ENCODE measurements at regions not wholly inside any gene's neighbourhood (a gene's known extent, or its start where the extent isn't known, plus 50 kb on each side); places are given as distances from the start of the nearest gene placed in this dataset.
"Not testable (repeated sequence)": the region's sequence is repeated elsewhere in the genome, so short reads cannot be mapped to it uniquely, and the experiment has no call there.

DNA sequence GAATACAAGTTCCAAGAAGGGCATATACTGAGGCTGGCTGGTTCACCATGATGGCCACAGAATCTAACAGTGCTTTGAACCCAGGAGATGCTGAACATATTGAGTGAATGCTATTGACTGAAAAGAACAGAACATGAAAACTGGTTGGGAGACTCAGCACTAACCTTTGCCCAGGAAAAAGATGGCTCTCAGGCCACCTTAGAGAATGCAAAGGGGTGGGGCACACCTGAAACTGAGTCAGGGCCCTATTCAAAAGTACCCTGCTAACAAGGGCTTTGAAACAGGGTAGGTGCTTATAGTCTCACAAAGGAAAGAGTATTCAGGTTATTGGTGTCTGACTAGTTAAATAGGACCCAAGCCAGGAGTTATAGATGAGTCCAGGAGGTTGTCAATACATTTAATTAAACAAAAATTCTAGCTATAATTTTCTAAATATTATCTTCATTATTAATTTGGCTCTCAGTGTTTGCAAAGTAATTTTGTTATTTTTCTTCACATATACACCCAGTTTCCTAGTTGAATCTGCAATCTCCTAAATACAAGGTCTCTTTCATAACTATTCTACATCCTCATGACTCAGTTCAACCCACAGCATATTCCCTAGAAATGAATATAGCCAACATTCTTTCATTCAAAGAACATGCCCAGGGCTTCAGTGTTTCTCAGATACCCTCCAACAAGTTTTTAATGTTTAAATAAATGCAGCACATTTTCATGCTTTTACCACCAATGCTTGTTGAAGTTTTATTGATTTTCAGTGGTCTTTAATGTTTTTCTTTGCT, 144.2 kb upstream of the RAPGEF2 start:
- Histone ChIP-seq H3K27ac (ENCODE audit: low read length) (no peak overlapping the region), H3K4me3 (ENCODE audit: low read length) (no peak overlapping the region), H3K9me3 (replicated peaks; ENCODE audit: control insufficient read depth, low read depth, low read length) (no peaks in the 10 kb centered on the region), H3K36me3 (ENCODE audit: control insufficient read depth, insufficient read depth, low read length) (no peaks in the 10 kb centered on the region), H3K4me1 (ENCODE audit: control insufficient read depth, insufficient read depth, low read length) (no peaks in the 10 kb centered on the region), H3K27me3 (ENCODE audit: control insufficient read depth, insufficient read depth, low read length) (no peaks in the 10 kb centered on the region)
- no peak for DNase-seq

DNA sequence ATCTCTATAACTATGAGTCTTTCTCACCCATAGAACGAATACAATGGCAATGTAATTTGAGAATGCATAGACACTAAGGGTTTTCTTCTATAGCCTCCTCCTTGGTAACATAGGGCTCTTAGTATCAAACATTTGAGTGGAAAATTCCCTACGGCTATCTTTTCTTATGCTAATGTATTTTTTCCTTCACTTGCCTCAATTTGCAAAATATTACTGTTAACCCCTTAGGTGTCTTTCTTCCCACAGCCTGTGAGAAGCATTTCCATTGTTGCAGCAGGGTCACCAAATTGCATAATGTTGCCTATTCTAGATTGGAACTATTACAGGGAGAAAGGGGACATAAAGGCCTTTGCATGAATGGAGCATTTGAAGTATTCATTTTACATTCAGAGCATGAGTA, 140.5 kb upstream of the RAPGEF2 start:
- Histone ChIP-seq H3K36me3 (ENCODE audit: control insufficient read depth, insufficient read depth, low read length) (no peaks in the 10 kb centered on the region), H3K9me3 (replicated peaks; ENCODE audit: control insufficient read depth, low read depth, low read length) (no peaks in the 10 kb centered on the region), H3K4me3 (ENCODE audit: low read length) (no peak overlapping the region), H3K27ac (ENCODE audit: low read length) (no peak overlapping the region), H3K27me3 (ENCODE audit: control insufficient read depth, insufficient read depth, low read length) (no peaks in the 10 kb centered on the region), H3K4me1 (ENCODE audit: control insufficient read depth, insufficient read depth, low read length) (no peaks in the 10 kb centered on the region)
- DNase-seq = no peak
- no CpG with 5 or more reads among the region's 2 CpGs for WGBS (ENCODE audit: insufficient coverage)

DNA sequence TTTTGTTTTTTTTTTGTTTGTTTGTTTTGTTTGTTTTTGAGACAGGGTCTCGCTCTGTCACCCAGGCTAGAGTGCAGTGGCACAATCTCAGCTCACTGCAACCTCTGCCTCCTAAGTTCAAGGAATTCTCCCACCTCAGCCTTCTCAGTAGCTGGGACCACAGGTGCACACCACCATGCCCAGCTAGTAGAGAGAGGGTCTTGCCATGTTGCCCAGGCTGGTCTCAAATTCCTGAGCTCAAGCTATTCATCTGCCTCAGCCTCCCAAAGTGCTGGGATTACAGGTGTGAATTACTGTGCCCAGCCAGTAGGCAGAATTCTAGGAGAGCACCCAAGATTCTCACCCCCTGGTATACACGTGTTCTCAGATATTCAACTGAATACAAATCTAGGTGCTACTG, 139.6 kb upstream of the RAPGEF2 start:
- not testable (repeated sequence) for H3K9me3 ChIP-seq (replicated peaks; ENCODE audit: control insufficient read depth, low read depth, low read length); H3K36me3 ChIP-seq (ENCODE audit: control insufficient read depth, insufficient read depth, low read length); DNase-seq; H3K27ac ChIP-seq (ENCODE audit: low read length); H3K4me1 ChIP-seq (ENCODE audit: control insufficient read depth, insufficient read depth, low read length); H3K27me3 ChIP-seq (ENCODE audit: control insufficient read depth, insufficient read depth, low read length); H3K4me3 ChIP-seq (ENCODE audit: low read length)
- WGBS (ENCODE audit: insufficient coverage) = no CpG with 5 or more reads among the region's 2 CpGs

GRCh38 chr4:158964114-158964727, 138.7 kb upstream of the RAPGEF2 start:
- no CpG with 5 or more reads among the region's 5 CpGs for WGBS (ENCODE audit: insufficient coverage)
- no peaks in the 10 kb centered on the region for H3K4me1 ChIP-seq (ENCODE audit: control insufficient read depth, insufficient read depth, low read length)
- H3K9me3 ChIP-seq (replicated peaks; ENCODE audit: control insufficient read depth, low read depth, low read length) = no peaks in the 10 kb centered on the region
- no peak overlapping the region for H3K4me3 ChIP-seq (ENCODE audit: low read length)
- no peak overlapping the region for H3K27ac ChIP-seq (ENCODE audit: low read length)
- DNase-seq = peak; percentile 13
- H3K36me3 ChIP-seq (ENCODE audit: control insufficient read depth, insufficient read depth, low read length) = no peaks in the 10 kb centered on the region
- H3K27me3 ChIP-seq (ENCODE audit: control insufficient read depth, insufficient read depth, low read length) = no peaks in the 10 kb centered on the region

DNA sequence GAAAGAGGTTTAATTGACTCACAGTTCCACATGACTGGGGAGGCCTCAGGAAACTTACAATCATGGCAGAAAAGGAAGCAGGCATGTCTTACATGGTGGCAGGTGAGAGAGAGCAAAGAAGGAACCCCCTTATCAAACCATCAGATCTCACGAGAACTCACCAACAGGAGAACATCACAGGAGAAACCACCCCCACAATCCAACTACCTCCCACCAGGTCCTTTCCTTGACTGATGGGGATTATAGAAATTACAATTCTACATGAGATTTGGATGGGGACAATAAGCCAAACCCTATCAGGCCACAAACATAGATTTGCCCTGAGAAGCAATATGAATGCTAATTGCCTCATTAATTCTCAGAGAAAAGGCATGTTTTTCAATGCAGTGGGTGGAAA, 138.2 kb upstream of the RAPGEF2 start:
- H3K27me3 ChIP-seq (ENCODE audit: control insufficient read depth, insufficient read depth, low read length) = no peaks in the 10 kb centered on the region
- H3K4me3 ChIP-seq (ENCODE audit: low read length) = no peak overlapping the region
- no peak for DNase-seq
- no peaks in the 10 kb centered on the region for H3K9me3 ChIP-seq (replicated peaks; ENCODE audit: control insufficient read depth, low read depth, low read length)
- no CpG with 5 or more reads among the region's 1 CpG for WGBS (ENCODE audit: insufficient coverage)
- H3K27ac ChIP-seq (ENCODE audit: low read length) = no peak overlapping the region
- H3K4me1 ChIP-seq (ENCODE audit: control insufficient read depth, insufficient read depth, low read length) = no peaks in the 10 kb centered on the region
- no peaks in the 10 kb centered on the region for H3K36me3 ChIP-seq (ENCODE audit: control insufficient read depth, insufficient read depth, low read length)

GRCh38 chr4:158965226-158965625, 137.7 kb upstream of the RAPGEF2 start:
- H3K4me3 ChIP-seq (ENCODE audit: low read length) = no peak overlapping the region
- DNase-seq = peak; percentile 27
- H3K4me1 ChIP-seq (ENCODE audit: control insufficient read depth, insufficient read depth, low read length) = no peaks in the 10 kb centered on the region
- no peaks in the 10 kb centered on the region for H3K9me3 ChIP-seq (replicated peaks; ENCODE audit: control insufficient read depth, low read depth, low read length)
- H3K27me3 ChIP-seq (ENCODE audit: control insufficient read depth, insufficient read depth, low read length) = no peaks in the 10 kb centered on the region
- no peak overlapping the region for H3K27ac ChIP-seq (ENCODE audit: low read length)
- H3K36me3 ChIP-seq (ENCODE audit: control insufficient read depth, insufficient read depth, low read length) = no peaks in the 10 kb centered on the region

- no peak overlapping the region for H3K27ac ChIP-seq (ENCODE audit: low read length)
- no peaks in the 10 kb centered on the region for H3K36me3 ChIP-seq (ENCODE audit: control insufficient read depth, insufficient read depth, low read length)
- DNase-seq = peak; percentile 31
- no peaks in the 10 kb centered on the region for H3K27me3 ChIP-seq (ENCODE audit: control insufficient read depth, insufficient read depth, low read length)
- H3K4me1 ChIP-seq (ENCODE audit: control insufficient read depth, insufficient read depth, low read length) = no peaks in the 10 kb centered on the region
- no peak overlapping the region for H3K4me3 ChIP-seq (ENCODE audit: low read length)
- no CpG with 5 or more reads among the region's 1 CpG for WGBS (ENCODE audit: insufficient coverage)
- no peaks in the 10 kb centered on the region for H3K9me3 ChIP-seq (replicated peaks; ENCODE audit: control insufficient read depth, low read depth, low read length)
Observed at GRCh38 chr4:158966091-158966490, 136.8 kb upstream of the RAPGEF2 start.

GRCh38 chr4:158968961-158969360, 133.9 kb upstream of the RAPGEF2 start:
- H3K4me3 ChIP-seq (ENCODE audit: low read length) = no peak overlapping the region
- H3K4me1 ChIP-seq (ENCODE audit: control insufficient read depth, insufficient read depth, low read length) = no peaks in the 10 kb centered on the region
- no peaks in the 10 kb centered on the region for H3K9me3 ChIP-seq (replicated peaks; ENCODE audit: control insufficient read depth, low read depth, low read length)
- DNase-seq = peak; percentile 11
- no peak overlapping the region for H3K27ac ChIP-seq (ENCODE audit: low read length)
- 67% methylated on average over 1 of the region's 3 CpGs for WGBS (ENCODE audit: insufficient coverage)
- no peaks in the 10 kb centered on the region for H3K36me3 ChIP-seq (ENCODE audit: control insufficient read depth, insufficient read depth, low read length)
- H3K27me3 ChIP-seq (ENCODE audit: control insufficient read depth, insufficient read depth, low read length) = no peaks in the 10 kb centered on the region

- H3K27me3 ChIP-seq (ENCODE audit: control insufficient read depth, insufficient read depth, low read length) = no peaks in the 10 kb centered on the region
- no peaks in the 10 kb centered on the region for H3K9me3 ChIP-seq (replicated peaks; ENCODE audit: control insufficient read depth, low read depth, low read length)
- H3K4me1 ChIP-seq (ENCODE audit: control insufficient read depth, insufficient read depth, low read length) = no peaks in the 10 kb centered on the region
- H3K4me3 ChIP-seq (ENCODE audit: low read length) = no peak overlapping the region
- no peak for DNase-seq
- H3K36me3 ChIP-seq (ENCODE audit: control insufficient read depth, insufficient read depth, low read length) = no peaks in the 10 kb centered on the region
- no CpG with 5 or more reads among the region's 3 CpGs for WGBS (ENCODE audit: insufficient coverage)
- H3K27ac ChIP-seq (ENCODE audit: low read length) = no peak overlapping the region
Observed at GRCh38 chr4:158970812-158971211, 132.1 kb upstream of the RAPGEF2 start.

- not testable (repeated sequence) for H3K4me3 ChIP-seq (ENCODE audit: low read length); H3K9me3 ChIP-seq (replicated peaks; ENCODE audit: control insufficient read depth, low read depth, low read length); DNase-seq; H3K27me3 ChIP-seq (ENCODE audit: control insufficient read depth, insufficient read depth, low read length); H3K27ac ChIP-seq (ENCODE audit: low read length); H3K36me3 ChIP-seq (ENCODE audit: control insufficient read depth, insufficient read depth, low read length); H3K4me1 ChIP-seq (ENCODE audit: control insufficient read depth, insufficient read depth, low read length)
- WGBS (ENCODE audit: insufficient coverage) = no CpG with 5 or more reads among the region's 2 CpGs
Observed at GRCh38 chr4:158974438-158974837, 128.4 kb upstream of the RAPGEF2 start.

GRCh38 chr4:158980711-158981110, 122.2 kb upstream of the RAPGEF2 start:
- H3K4me3 ChIP-seq (ENCODE audit: low read length); H3K9me3 ChIP-seq (replicated peaks; ENCODE audit: control insufficient read depth, low read depth, low read length); H3K36me3 ChIP-seq (ENCODE audit: control insufficient read depth, insufficient read depth, low read length); H3K4me1 ChIP-seq (ENCODE audit: control insufficient read depth, insufficient read depth, low read length); H3K27ac ChIP-seq (ENCODE audit: low read length); H3K27me3 ChIP-seq (ENCODE audit: control insufficient read depth, insufficient read depth, low read length); DNase-seq: not testable (repeated sequence)
- WGBS (ENCODE audit: insufficient coverage) = no CpG with 5 or more reads among the region's 5 CpGs
